Right lobe of liver (tissue), 6 donors: ENCODE measurements at regions not wholly inside any gene's neighbourhood (a gene's known extent, or its start where the extent isn't known, plus 50 kb on each side); places are given as distances from the start of the nearest gene placed in this dataset.
"Not testable (repeated sequence)": the region's sequence is repeated elsewhere in the genome, so short reads cannot be mapped to it uniquely, and the experiment has no call there.

Experiments used
- ATAC-seq, 4 donors: fragments of 200-7000 bp; cut with Tn5 transposase; one replicate each; pipeline ENCODE4 v1.9.1; 2020; ENCODE audit warnings: mild to moderate bottlenecking in 4 of 4, moderate library complexity in 4 of 4
- DNase-seq, 3 donors: peaks; one replicate each; pipeline ENCODE4 v3.0.0-alpha.2; 2020
- H3K27ac ChIP-seq, 3 donors: fragments of 200-600 bp; one replicate each; pipeline ENCODE4 v1.8.0; 2022
- H3K27me3 ChIP-seq, 2 donors: fragments of 200-600 bp; one replicate each; pipeline ENCODE4 v1.8.0; 2022
- H3K36me3 ChIP-seq, 4 donors: fragments of 200-600 bp; sonication (generic) in 1 of 4; one replicate each; pipeline versions ENCODE4 v1.5.1 to v1.8.0; 2017 to 2022; ENCODE audit warnings: control low read depth in 1 of 4
- H3K4me1 ChIP-seq, 4 donors: fragments of 200-600 bp; sonication (generic) in 1 of 4; one replicate each; pipeline versions ENCODE4 v1.5.1 to v1.8.0; 2017 to 2022; ENCODE audit warnings: control low read depth in 1 of 4
- H3K4me3 ChIP-seq, 3 donors: fragments of 200-600 bp; one replicate each; pipeline ENCODE4 v1.8.0; 2022
- H3K9me3 ChIP-seq, 4 donors: fragments of 200-600 bp; sonication (generic) in 1 of 4; one replicate each; pipeline versions ENCODE4 v1.5.1 to v1.8.0; 2017 to 2022; ENCODE audit warnings: control low read depth in 1 of 4
- CTCF ChIP-seq, 4 donors: fragments of 200-600 bp in 3 of 4; fragments of 450-650 bp in 1 of 4; IDR thresholded peaks; one replicate each; pipeline versions ENCODE4 v1.5.1 to v1.8.0; 2016 to 2022; ENCODE audit warnings: antibody characterized with exemption in 4 of 4, mild to moderate bottlenecking in 2 of 4
- POLR2A ChIP-seq: fragments of 450-650 bp; IDR thresholded peaks from one replicate; pipeline ENCODE4 v1.6.1; 2017; ENCODE audit warnings: antibody characterized with exemption, mild to moderate bottlenecking
- WGBS: methylation state at CpG from one replicate; pipeline ENCODE4 v1.1.6; 2018; ENCODE audit warnings: low coverage, low lambda C conversion rate; ENCODE audit not compliant: insufficient coverage; ENCODE audit errors: missing lambda C conversion rate; 5-methylcytosine and 5-hydroxymethylcytosine counted together
- intact Hi-C, 2 donors: fragments of 100-400 bp; cut with DNase I; formaldehyde crosslinking; loops; one replicate each; pipeline versions ENCODE4 v1.11.2 to v1.14.1; 2022
- donor health status: DM: no; HTN: yes; CAD: no.
- donor health status: DM: no; HTN: no; CAD: no.
- donor health status: DM: no; HTN: no; CAD: no.
- donor health status: DM: no; HTN: yes; CAD: no.
- donor health status: DM: no; HTN: yes; CAD: no.

GRCh38 chr12:3380200-3381043 is 110.6 kb upstream of the PRMT8 start:
- H3K9me3 ChIP-seq: no peaks in the 10 kb centered on the region
- DNase-seq (no peak), ATAC-seq (no peak)
- H3K36me3 ChIP-seq: no peaks in the 10 kb centered on the region
- no peak for TF ChIP-seq CTCF (IDR thresholded peaks at IDR 0.05)
- no peak for TF ChIP-seq POLR2A
- no peak overlapping the region for H3K27ac ChIP-seq
- H3K4me3 ChIP-seq: no peak overlapping the region
- no peaks in the 10 kb centered on the region for H3K4me1 ChIP-seq
- WGBS: 66% methylated on average over 13 of the region's 15 CpGs
- intact Hi-C loops: no loop called here
- no peaks in the 10 kb centered on the region for H3K27me3 ChIP-seq

- ATAC-seq: peak in 2 of 4 donors; percentile 11 to 24
- H3K36me3 ChIP-seq: no peaks in the 10 kb centered on the region
- H3K4me3 ChIP-seq: no peak overlapping the region
- intact Hi-C loops: no loop called here
- H3K27me3 ChIP-seq: no peaks in the 10 kb centered on the region
- no peak overlapping the region for H3K27ac ChIP-seq
- no peaks in the 10 kb centered on the region for H3K4me1 ChIP-seq
- WGBS: 38% methylated on average over 6 of the region's 6 CpGs
- H3K9me3 ChIP-seq: no peaks in the 10 kb centered on the region
- no peak for DNase-seq
- TF ChIP-seq POLR2A (no peak), CTCF (IDR thresholded peaks at IDR 0.05) (no peak)
Measured at GRCh38 chr12:3381059-3382047, 109.7 kb upstream of the PRMT8 start.

- no peak overlapping the region for H3K27ac ChIP-seq
- 71% methylated on average over 3 of the region's 4 CpGs for WGBS
Measured at GRCh38 chr12:3389986-3390385, 101.0 kb upstream of the PRMT8 start.

GRCh38 chr12:3397596-3397995 is 93.4 kb upstream of the PRMT8 start:
- H3K36me3 ChIP-seq, H3K27me3 ChIP-seq, DNase-seq, intact Hi-C loops, ATAC-seq, H3K4me3 ChIP-seq, H3K9me3 ChIP-seq, H3K4me1 ChIP-seq, H3K27ac ChIP-seq: not testable (repeated sequence)
- WGBS: 0% methylated on average over 5 of the region's 16 CpGs

More at GRCh38 chr12:3389986-3390385, 101.0 kb upstream of the PRMT8 start:
- Histone ChIP-seq H3K4me3 (no peak overlapping the region), H3K4me1 (no peaks in the 10 kb centered on the region), H3K27me3 (no peaks in the 10 kb centered on the region), H3K9me3 (no peaks in the 10 kb centered on the region), H3K36me3 (no peaks in the 10 kb centered on the region)
- TF ChIP-seq POLR2A (no peak), CTCF (IDR thresholded peaks at IDR 0.05) (no peak)
- intact Hi-C loops: no loop called here
- ATAC-seq (no peak), DNase-seq (no peak)
